Endometrium (tissue), 2 donors: ENCODE measurements at regions not wholly inside any gene's neighbourhood (a gene's known extent, or its start where the extent isn't known, plus 50 kb on each side); places are given as distances from the start of the nearest gene placed in this dataset.
"Not testable (repeated sequence)": the region's sequence is repeated elsewhere in the genome, so short reads cannot be mapped to it uniquely, and the experiment has no call there.

ENCODE experiments used
- FAIRE-seq: peaks from 2 replicates; lab custom pipeline; 2012; peaks lifted over from hg19 to GRCh38; lab: Jason Lieb, UNC
- donor health status: control.
- donor health status: control.

GRCh38 chr14:80055667-80056496 is 155.4 kb downstream of the DIO2 start:
- peak; percentile 75 for FAIRE-seq

GRCh38 chr14:80055226-80055625 is 156.1 kb downstream of the DIO2 start:
- no peak for FAIRE-seq

GRCh38 chr14:80054020-80054419 is 157.3 kb downstream of the DIO2 start:
- FAIRE-seq: peak; percentile 45

- no peak for FAIRE-seq
Observed at GRCh38 chr14:80049055-80049454, 162.2 kb downstream of the DIO2 start.

DNA sequence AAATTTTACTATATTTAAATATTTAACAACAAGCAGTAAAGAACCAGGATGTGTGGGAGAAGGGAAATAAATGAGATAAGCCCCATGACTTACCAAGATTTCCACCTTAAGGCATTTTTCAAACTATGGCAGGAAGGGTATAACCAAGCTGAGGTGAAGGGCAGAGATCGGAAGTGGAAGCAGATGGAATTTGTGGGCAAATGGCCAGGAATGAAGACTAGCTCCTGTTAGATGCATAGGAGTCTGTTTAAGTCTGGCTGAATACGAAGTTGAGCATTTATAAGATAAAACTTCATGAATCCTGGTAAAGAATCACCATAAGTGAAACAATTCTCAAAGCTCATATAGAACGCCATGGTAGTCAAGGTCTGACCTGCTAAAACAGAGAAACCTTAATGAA is 163.5 kb downstream of the DIO2 start:
- no peak for FAIRE-seq

- FAIRE-seq: no peak
Observed at GRCh38 chr14:80037349-80037748, 174.0 kb downstream of the DIO2 start.

- peak; percentile 21 for FAIRE-seq
Observed at GRCh38 chr14:80024417-80024816, 186.9 kb downstream of the DIO2 start.

DNA sequence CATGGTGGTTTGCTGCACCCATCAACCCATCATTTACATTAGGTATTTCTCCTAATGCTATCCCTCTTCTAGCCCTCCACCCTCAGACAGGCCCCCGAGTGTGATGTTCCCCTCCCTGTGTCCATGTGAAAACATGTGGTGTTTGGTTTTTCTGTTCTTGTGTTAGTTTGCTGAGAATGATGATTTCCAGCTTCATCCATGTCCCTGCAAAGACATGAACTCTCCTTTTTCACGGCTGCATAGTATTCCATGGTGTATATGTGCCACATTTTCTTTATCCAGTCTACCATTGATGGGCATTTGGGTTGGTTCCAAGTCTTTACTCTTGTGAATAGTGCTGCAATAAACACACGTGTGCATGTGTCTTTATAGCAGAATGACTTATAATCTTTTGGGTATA is 192.8 kb downstream of the DIO2 start:
- FAIRE-seq: not testable (repeated sequence)

DNA sequence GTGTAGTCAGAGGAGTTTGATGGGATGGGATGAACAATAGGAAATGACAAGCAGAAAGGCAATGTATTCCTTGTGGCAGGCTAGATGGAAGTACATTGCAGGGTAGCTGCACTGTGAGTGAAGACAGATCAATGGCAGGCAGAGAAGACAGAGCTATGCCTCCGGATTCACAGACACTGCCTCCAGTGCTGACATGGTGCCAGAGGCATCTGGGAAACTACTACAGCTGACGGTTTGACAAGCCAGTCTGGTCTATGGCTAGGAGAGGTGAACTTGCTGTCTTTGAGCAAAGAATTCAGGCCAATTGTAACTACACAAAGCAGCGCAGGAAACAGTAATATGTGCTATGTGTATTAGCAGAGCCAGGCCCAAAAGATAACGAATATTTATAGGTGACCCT is 193.5 kb downstream of the DIO2 start:
- FAIRE-seq: no peak

GRCh38 chr14:80010245-80010644 is 201.1 kb downstream of the DIO2 start:
- FAIRE-seq: not testable (repeated sequence)

- no peak for FAIRE-seq
Observed at GRCh38 chr14:80005561-80005960, 205.7 kb downstream of the DIO2 start.

DNA sequence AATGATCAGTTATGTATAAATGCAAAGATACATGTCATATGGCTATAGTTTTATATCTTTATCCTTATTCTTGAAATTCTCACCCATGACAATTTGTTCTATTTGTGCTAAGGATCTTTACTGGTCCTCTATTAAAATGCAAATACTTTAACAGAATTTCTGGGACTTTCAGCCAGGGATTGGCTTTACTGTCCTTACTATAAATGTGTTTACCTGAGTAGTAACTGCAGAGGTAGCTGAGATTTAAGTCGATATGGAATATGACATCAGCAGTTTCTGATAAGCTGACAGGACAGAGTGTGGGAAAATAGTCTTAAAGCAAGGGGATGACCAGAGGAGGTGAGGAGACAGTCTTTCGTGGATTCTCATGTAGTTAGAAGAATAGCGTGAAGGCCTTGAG is 206.4 kb downstream of the DIO2 start:
- FAIRE-seq: no peak

GRCh38 chr14:80003138-80003537 is 208.2 kb downstream of the DIO2 start:
- no peak for FAIRE-seq

- FAIRE-seq: no peak
Observed at GRCh38 chr14:79997509-79998208, 213.6 kb downstream of the DIO2 start.

- no peak for FAIRE-seq
Observed at GRCh38 chr14:79992407-79993198, 218.7 kb downstream of the DIO2 start.

DNA sequence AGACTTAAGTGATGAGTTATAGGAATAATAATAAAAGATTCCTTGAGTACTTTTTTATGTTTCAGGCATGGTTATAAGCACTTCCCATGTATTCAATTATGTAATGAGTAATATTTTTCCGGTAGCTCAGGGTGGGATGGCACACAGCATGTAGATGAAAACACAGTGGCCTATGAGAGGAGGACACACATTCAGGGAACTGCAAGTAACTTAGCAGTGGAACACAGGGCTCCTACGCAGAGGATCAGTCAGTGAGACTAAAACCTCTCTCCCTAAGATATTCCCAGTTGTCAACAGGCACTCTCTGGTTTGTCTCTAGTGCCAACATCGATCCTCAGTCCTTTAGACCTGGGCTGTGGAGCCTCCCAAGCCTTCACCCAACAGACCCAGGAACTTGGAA is 219.4 kb downstream of the DIO2 start:
- FAIRE-seq: no peak

GRCh38 chr14:79989990-79990389 is 221.3 kb downstream of the DIO2 start:
- no peak for FAIRE-seq

DNA sequence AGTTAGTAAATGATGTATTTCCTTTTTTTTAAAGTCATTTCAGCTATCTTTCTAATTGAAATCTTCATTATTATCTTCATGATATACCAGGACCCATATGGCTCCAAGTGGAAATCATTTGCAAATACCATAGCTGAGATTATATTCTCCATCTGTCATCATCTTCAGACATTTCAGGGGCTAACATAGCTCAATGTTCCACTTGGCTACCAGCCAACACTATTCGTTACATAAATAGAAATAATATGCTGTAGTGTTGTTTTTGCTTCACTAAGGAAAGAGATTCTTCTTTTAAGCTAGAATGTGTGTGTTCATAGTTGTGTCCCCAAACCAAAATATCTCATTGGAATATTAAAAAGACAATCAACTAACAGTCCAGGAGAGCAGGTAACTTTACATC is 225.1 kb downstream of the DIO2 start:
- FAIRE-seq: no peak

DNA sequence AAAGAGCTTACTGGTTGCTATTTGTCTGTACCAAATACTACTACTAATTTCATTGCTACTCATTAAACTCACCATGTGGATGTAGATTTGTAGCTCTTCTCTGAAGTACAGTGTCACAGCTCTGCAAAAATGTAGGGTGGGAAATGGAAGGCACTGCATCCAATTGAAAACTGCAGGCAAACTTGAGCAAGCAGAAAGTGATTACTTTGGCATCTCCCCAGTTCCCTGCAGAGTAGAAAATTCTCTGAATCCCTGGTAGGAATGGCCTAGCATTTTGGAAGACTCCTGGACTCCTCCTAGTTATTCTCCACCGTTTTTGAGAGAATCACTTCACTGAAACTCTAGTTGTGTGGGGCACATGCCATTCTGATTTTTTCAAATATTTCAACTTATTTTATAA is 239.1 kb downstream of the DIO2 start:
- no peak for FAIRE-seq

GRCh38 chr14:79971330-79971729 is 240.0 kb downstream of the DIO2 start:
- FAIRE-seq: no peak

DNA sequence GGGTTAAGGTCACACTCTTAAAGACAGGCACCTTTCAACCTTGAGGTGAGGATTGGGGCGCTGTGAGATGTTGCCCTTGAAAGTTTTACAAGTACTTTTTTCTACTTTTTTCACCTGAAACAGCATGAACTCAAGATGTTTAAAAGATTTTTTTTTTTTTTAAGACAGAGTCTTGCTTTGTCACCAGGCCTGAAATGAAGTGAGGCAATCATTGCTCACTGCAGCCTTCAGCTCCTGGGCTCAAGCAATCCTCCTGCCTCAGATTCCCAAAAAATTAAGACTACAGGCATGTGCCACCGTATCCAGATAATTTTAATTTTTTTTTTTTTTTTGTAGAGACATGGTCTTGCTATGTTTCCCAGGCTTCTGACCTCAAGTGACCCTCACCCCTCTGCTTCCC is 243.9 kb downstream of the DIO2 start:
- FAIRE-seq: no peak

GRCh38 chr14:79967001-79967400 is 244.3 kb downstream of the DIO2 start:
- FAIRE-seq: no peak

GRCh38 chr14:79965896-79966295 is 245.4 kb downstream of the DIO2 start:
- no peak for FAIRE-seq
